Keratinocyte (primary cell): ENCODE measurements at regions not wholly inside any gene's neighbourhood (a gene's known extent, or its start where the extent isn't known, plus 50 kb on each side); places are given as distances from the start of the nearest gene placed in this dataset.

Source experiments
- CTCF ChIP-seq, 3 experiments: IDR thresholded peaks in 1 of 3; conservative IDR thresholded peaks in 1 of 3; optimal IDR thresholded peaks in 1 of 3; 2 replicates in 2 of 3; 3 replicates in 1 of 3; pipeline versions ENCODE3 to v1.5.1; 2011; ENCODE audit warnings: low read length in 3 of 3, mild to moderate bottlenecking in 3 of 3, moderate library complexity in 2 of 3, control low read depth in 1 of 3, inconsistent platforms in 1 of 3; ENCODE audit not compliant: insufficient read depth in 2 of 3; ENCODE audit errors: extremely low read depth in 1 of 3
- EZH2 ChIP-seq: IDR thresholded peaks from one replicate; pipeline ENCODE4 v1.6.1; 2012; ENCODE audit warnings: inconsistent platforms, mild to moderate bottlenecking, low read length, moderate library complexity

- no peak for TF ChIP-seq CTCF (optimal IDR thresholded peaks at IDR 0.05 in 1 of 3, IDR thresholded peaks at IDR 0.05 in 1 of 3, conservative IDR thresholded peaks at IDR 0.05 in 1 of 3; ENCODE audit: extremely low read depth in 1 of 3, insufficient read depth in 2 of 3, low read length in 3 of 3)
- TF ChIP-seq EZH2: no peak
Measured at GRCh38 chr3:112735926-112736325, 95.0 kb upstream of the CCDC80 start.
